ENCODE measurements at regions not wholly inside any gene's neighbourhood (a gene's known extent, or its start where the extent isn't known, plus 50 kb on each side); places are given as distances from the start of the nearest gene placed in this dataset.

DNA sequence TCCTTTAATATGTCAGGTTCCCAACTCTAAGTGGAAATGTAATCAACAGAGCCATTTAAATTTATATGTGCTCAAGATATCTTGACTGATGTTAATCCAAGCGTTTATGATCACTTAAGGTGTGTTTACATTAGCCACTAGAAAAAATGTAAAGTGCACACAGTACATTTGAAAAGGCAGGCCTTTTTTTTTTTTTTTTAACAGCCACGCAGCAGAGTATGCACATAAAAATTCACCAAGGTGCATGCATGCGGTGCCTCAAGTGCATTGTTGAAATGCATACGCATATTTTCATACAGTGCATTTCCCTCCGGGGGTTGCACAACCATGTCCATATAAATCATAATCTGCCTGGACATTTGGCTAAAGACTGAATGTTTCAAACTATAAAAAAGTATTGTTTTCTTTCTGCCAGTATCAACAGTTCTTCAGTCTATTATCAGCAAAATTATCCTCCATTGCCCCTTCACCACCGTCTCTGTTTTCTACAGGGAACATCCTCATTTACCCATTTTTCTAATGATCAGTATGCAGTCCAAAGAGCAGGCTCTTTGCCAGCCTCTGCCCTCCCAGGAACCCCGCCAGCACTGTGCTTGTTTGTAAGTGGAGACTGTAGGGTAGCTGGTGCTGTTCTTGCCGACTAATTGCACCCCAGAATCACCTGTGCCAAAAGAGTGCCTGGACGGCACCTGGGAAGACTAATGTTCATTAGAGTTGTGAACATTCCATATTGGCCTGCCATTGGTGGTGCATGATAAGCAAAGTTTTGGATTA is 611.2 kb upstream of the CFAP20DC start:
- Histone ChIP-seq H3K9me2 (replicated peaks; ENCODE audit: insufficient read depth, low read length) (no peaks in the 10 kb centered on the region), H3K9ac (ENCODE audit: low read length) (no peak overlapping the region), H3K27ac (ENCODE audit: low read length) (no peak overlapping the region), H3K9me3 (replicated peaks; ENCODE audit: insufficient read depth, low read length) (no peaks in the 10 kb centered on the region), H3K4me1 (ENCODE audit: low read length) (no peaks in the 10 kb centered on the region), H3K36me3 (replicated peaks; ENCODE audit: insufficient read depth, low read length) (no peaks in the 10 kb centered on the region), H3F3A (ENCODE audit: insufficient read depth, low read length) (no peaks in the 10 kb centered on the region), H2AFZ (ENCODE audit: low read length) (no peak overlapping the region), H3K79me2 (ENCODE audit: low read length) (no peaks in the 10 kb centered on the region), H3K4me2 (ENCODE audit: low read depth, low read length) (no peak overlapping the region), H3K4me3 (ENCODE audit: low read length) (no peak overlapping the region), H4K20me1 (ENCODE audit: insufficient read depth, low read length) (no peaks in the 10 kb centered on the region), H3K27me3 (replicated peaks; ENCODE audit: insufficient read depth, low read length) (no peaks in the 10 kb centered on the region)
- DNase-seq = no peak
- TF ChIP-seq EZH2 (optimal IDR thresholded peaks at IDR 0.05; ENCODE audit: low read depth, low read length) (no peak), EZH2phosphoT487 (IDR thresholded peaks at IDR 0.05; ENCODE audit: low read length) (no peak)
- TF ChIP-seq, protein P1, sequence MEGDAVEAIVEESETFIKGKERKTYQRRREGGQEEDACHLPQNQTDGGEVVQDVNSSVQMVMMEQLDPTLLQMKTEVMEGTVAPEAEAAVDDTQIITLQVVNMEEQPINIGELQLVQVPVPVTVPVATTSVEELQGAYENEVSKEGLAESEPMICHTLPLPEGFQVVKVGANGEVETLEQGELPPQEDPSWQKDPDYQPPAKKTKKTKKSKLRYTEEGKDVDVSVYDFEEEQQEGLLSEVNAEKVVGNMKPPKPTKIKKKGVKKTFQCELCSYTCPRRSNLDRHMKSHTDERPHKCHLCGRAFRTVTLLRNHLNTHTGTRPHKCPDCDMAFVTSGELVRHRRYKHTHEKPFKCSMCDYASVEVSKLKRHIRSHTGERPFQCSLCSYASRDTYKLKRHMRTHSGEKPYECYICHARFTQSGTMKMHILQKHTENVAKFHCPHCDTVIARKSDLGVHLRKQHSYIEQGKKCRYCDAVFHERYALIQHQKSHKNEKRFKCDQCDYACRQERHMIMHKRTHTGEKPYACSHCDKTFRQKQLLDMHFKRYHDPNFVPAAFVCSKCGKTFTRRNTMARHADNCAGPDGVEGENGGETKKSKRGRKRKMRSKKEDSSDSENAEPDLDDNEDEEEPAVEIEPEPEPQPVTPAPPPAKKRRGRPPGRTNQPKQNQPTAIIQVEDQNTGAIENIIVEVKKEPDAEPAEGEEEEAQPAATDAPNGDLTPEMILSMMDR (IDR thresholded peaks at IDR 0.05; ENCODE audit: low read length) = no peak

DNA sequence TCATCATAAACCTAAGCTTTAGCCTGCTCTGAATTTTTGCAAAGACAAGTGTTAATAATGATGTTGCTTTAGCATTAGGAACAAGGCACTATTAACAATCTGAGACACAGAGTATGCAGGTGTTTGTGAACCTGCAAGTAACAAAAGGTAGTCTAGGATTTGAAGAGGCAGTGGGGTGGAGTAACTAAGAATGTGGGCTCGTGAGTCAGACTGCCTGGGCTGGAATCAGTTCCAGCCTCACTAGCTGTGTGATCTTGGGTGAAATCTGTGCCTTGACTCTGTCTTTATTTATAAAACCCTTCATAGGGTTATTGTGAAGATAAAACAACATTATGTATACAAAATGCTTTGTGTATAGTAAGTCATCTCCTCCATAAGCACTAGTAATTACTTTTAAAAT is 610.6 kb upstream of the CFAP20DC start:
- TF ChIP-seq EZH2 (optimal IDR thresholded peaks at IDR 0.05; ENCODE audit: low read depth, low read length) (no peak), EZH2phosphoT487 (IDR thresholded peaks at IDR 0.05; ENCODE audit: low read length) (no peak)
- TF ChIP-seq, protein P1 (IDR thresholded peaks at IDR 0.05; ENCODE audit: low read length) = no peak
- no peaks in the 10 kb centered on the region for H3K79me2 ChIP-seq (ENCODE audit: low read length)
- no peak overlapping the region for H3K27ac ChIP-seq (ENCODE audit: low read length)
- H3K4me2 ChIP-seq (ENCODE audit: low read depth, low read length) = no peak overlapping the region
- no peaks in the 10 kb centered on the region for H3K9me3 ChIP-seq (replicated peaks; ENCODE audit: insufficient read depth, low read length)
- H3K9ac ChIP-seq (ENCODE audit: low read length) = no peak overlapping the region
- no peak overlapping the region for H2AFZ ChIP-seq (ENCODE audit: low read length)
- no peaks in the 10 kb centered on the region for H3K27me3 ChIP-seq (replicated peaks; ENCODE audit: insufficient read depth, low read length)
- no peak overlapping the region for H3K4me3 ChIP-seq (ENCODE audit: low read length)
- no peaks in the 10 kb centered on the region for H3F3A ChIP-seq (ENCODE audit: insufficient read depth, low read length)
- no peak for DNase-seq
- no peaks in the 10 kb centered on the region for H3K36me3 ChIP-seq (replicated peaks; ENCODE audit: insufficient read depth, low read length)
- H3K4me1 ChIP-seq (ENCODE audit: low read length) = no peaks in the 10 kb centered on the region
- no peaks in the 10 kb centered on the region for H3K9me2 ChIP-seq (replicated peaks; ENCODE audit: insufficient read depth, low read length)
- H4K20me1 ChIP-seq (ENCODE audit: insufficient read depth, low read length) = no peaks in the 10 kb centered on the region

DNA sequence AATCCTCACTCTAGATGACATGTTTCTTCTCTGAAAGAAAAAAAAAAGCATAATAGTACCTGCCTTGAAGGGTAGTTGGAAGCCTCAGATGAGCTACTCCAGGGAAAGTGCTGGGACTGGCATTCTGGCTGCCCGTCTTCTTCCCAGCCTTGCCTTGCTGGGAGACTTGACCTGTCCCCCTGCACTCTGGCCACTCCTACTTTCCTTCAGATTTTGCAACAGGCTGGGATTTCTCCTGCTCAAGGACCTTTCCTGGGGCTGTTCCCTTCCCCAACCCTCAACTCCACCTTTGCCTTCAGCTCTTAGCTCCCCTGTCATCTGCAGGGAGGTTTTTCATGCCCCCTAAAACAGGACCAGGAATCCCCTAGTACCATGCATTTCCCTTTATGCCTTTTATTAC is 609.9 kb upstream of the CFAP20DC start:
- Histone ChIP-seq H3F3A (ENCODE audit: insufficient read depth, low read length) (no peaks in the 10 kb centered on the region), H3K27me3 (replicated peaks; ENCODE audit: insufficient read depth, low read length) (no peaks in the 10 kb centered on the region), H3K4me2 (ENCODE audit: low read depth, low read length) (no peak overlapping the region), H2AFZ (ENCODE audit: low read length) (no peak overlapping the region), H3K4me1 (ENCODE audit: low read length) (no peaks in the 10 kb centered on the region), H3K27ac (ENCODE audit: low read length) (no peak overlapping the region), H3K79me2 (ENCODE audit: low read length) (no peaks in the 10 kb centered on the region), H3K9me2 (replicated peaks; ENCODE audit: insufficient read depth, low read length) (no peaks in the 10 kb centered on the region), H3K9me3 (replicated peaks; ENCODE audit: insufficient read depth, low read length) (no peaks in the 10 kb centered on the region), H3K36me3 (replicated peaks; ENCODE audit: insufficient read depth, low read length) (no peaks in the 10 kb centered on the region), H3K4me3 (ENCODE audit: low read length) (no peak overlapping the region), H4K20me1 (ENCODE audit: insufficient read depth, low read length) (no peaks in the 10 kb centered on the region), H3K9ac (ENCODE audit: low read length) (no peak overlapping the region)
- TF ChIP-seq EZH2phosphoT487 (IDR thresholded peaks at IDR 0.05; ENCODE audit: low read length) = no peak
- TF ChIP-seq EZH2 (optimal IDR thresholded peaks at IDR 0.05; ENCODE audit: low read depth, low read length) = no peak
- TF ChIP-seq, protein P1 (IDR thresholded peaks at IDR 0.05; ENCODE audit: low read length) = no peak
- no peak for DNase-seq

Measured in MM.1S (cell line).